ENCODE measurements at regions not wholly inside any gene's neighbourhood (a gene's known extent, or its start where the extent isn't known, plus 50 kb on each side); places are given as distances from the start of the nearest gene placed in this dataset.

DNA sequence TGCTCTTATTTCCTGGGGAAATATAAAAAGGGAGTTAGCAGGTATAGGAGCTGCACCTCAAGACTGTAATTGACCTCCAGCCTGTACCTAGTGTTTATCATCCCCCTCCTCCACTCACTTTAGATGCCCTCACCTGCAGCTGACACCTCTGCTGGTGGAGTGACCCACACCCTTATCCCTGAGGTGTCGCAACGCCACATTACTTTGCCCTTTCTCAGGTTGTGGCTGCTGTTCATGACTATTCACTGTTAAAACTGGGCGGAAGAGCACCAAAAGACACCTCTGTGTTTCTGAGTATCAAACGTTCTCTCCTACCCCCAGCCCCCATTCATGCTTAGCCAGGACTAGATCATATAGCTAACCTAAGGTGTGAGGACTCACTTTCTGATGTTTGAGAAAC, 101.5 kb upstream of the ADAMTS3 start:
- TF ChIP-seq, protein P1, sequence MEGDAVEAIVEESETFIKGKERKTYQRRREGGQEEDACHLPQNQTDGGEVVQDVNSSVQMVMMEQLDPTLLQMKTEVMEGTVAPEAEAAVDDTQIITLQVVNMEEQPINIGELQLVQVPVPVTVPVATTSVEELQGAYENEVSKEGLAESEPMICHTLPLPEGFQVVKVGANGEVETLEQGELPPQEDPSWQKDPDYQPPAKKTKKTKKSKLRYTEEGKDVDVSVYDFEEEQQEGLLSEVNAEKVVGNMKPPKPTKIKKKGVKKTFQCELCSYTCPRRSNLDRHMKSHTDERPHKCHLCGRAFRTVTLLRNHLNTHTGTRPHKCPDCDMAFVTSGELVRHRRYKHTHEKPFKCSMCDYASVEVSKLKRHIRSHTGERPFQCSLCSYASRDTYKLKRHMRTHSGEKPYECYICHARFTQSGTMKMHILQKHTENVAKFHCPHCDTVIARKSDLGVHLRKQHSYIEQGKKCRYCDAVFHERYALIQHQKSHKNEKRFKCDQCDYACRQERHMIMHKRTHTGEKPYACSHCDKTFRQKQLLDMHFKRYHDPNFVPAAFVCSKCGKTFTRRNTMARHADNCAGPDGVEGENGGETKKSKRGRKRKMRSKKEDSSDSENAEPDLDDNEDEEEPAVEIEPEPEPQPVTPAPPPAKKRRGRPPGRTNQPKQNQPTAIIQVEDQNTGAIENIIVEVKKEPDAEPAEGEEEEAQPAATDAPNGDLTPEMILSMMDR (conservative IDR thresholded peaks at IDR 0.05) = no peak
- TF ChIP-seq EZH2 (IDR thresholded peaks at IDR 0.05; ENCODE audit: low read depth) = no peak
